WI38 (cell line): ENCODE measurements at regions not wholly inside any gene's neighbourhood (a gene's known extent, or its start where the extent isn't known, plus 50 kb on each side); places are given as distances from the start of the nearest gene placed in this dataset.

ENCODE experiments used
- H3K4me3 ChIP-seq: 2 replicates; pipeline ENCODE4 v1.5.1; 2011; ENCODE audit warnings: low read depth, mild to moderate bottlenecking, control low read depth, low read length
- CTCF ChIP-seq: IDR thresholded peaks from 2 replicates; pipeline ENCODE4 v1.5.1; 2012; ENCODE audit warnings: low read depth, mild to moderate bottlenecking, control low read depth, low read length

GRCh38 chr10:83205861-83206260 is 933.4 kb upstream of the GHITM start:
- no peak overlapping the region for H3K4me3 ChIP-seq
- no peak for TF ChIP-seq CTCF

DNA sequence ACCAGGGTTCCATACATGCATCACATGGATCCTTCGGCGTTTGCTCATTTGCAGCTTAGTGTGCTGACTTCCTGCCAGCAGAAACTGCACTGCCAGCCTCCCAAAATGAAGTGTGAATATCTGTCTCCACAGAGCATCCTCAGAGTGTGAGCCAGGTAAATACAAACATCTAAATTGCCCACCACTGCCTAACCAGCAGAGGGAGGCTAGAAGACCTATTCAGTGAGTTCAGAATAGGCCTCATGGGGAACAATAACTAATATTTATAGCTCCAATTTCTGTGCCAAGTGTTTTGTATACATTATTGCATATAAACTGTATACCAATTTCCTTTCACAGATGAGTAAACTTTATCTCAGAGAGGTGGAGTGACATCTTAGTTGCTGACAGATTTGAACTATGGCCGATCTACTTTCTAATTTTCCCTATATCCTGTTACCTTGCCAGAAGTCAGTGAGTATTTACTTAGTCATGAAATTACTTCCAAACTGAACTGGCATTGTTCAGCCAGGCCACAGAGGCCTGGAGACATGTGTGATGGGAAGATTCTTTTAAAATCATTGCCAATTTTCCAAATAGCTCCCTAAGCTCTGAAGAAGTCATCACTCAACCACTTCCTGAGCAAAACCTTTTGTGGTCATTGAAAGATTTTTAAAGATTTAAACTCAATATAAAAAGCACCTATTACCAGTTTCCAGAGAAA is 926.5 kb upstream of the GHITM start:
- no peak overlapping the region for H3K4me3 ChIP-seq
- TF ChIP-seq CTCF: no peak

- TF ChIP-seq CTCF: no peak
- no peak overlapping the region for H3K4me3 ChIP-seq
These were observed 925.2 kb upstream of the GHITM start for GRCh38 chr10:83214136-83214535.

DNA sequence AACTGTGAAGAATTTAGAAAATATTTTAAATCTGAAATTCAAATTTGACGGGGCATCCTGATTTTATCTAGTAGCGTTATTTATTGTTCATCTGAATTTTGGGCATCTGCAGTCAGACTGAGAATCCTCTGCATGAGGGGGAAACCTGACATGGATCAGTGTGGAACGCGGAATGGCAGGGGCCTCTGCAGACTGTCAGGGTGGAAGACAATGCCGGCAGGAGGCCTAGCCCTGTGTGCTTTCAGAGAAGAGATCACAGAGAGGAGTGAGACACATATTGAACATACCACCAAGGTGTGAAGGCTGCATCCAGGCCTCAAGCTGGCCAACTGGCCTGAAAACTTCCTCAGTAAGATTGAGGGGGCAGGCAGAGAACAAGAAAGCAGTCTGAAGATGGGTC is 921.1 kb upstream of the GHITM start:
- TF ChIP-seq CTCF: no peak
- no peak overlapping the region for H3K4me3 ChIP-seq

DNA sequence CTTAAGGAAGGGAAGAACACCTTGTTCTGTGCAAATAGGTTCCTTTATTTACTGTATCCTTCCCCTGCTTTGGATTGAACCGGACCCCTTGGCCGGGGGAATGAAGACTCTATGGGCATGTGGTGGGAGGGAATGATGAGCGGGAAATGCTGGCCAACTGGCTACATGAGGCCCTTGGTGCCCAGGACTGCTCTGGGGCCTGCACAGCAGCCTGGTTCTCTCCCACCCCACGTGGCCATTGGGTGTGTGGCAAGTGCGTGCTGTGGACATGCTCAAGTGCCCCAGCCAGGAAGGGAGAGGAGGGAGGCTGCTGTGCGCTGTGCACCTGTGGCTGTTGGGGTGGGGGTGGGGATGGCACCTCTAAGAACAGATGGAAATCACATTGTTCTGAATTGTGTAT is 917.0 kb upstream of the GHITM start:
- TF ChIP-seq CTCF: no peak
- H3K4me3 ChIP-seq: no peak overlapping the region

- TF ChIP-seq CTCF: no peak
- H3K4me3 ChIP-seq: no peak overlapping the region
These were observed 916.2 kb upstream of the GHITM start for GRCh38 chr10:83222832-83223742.

DNA sequence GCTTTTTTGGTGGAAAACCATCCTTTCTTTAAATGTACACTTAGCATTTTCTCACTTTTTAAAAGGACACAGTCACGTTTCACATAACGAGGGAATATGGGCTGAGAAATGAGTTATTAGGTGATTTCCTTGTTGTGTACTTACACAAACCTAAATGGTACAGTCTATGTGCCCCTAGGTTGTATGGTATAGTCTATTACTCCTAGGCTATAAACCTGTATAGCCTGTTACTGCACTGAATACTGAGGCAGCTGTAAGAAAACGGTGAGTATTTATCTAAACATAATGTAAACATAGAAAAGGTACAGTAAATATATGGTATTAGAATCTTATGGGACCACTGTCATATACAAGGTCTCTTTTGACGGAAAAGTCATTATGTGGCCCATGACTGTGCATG is 913.5 kb upstream of the GHITM start:
- TF ChIP-seq CTCF: no peak
- no peak overlapping the region for H3K4me3 ChIP-seq
